Stimulated activated CD8-positive, alpha-beta memory T cell treated with anti-CD3 and anti-CD28 coated beads, Interleukin-12 subunit alpha, Interleukin-12 subunit beta, amount 100 ng/mL, for 24 hours (primary cell): ENCODE measurements at regions not wholly inside any gene's neighbourhood (a gene's known extent, or its start where the extent isn't known, plus 50 kb on each side); places are given as distances from the start of the nearest gene placed in this dataset.
A peak's percentile ranks its signal among the peaks of the same experiment; 100 is the strongest.

Experiments used
- DNase-seq: peaks from one replicate; pipeline ENCODE4 v3.0.0-alpha.2; 2020; ENCODE audit errors: extremely low read depth

- DNase-seq, result no peak
These were observed 50.5 kb upstream of the ATF3 start for GRCh38 chr1:212557739-212558692.

GRCh38 chr1:212558693-212559480 is 49.7 kb upstream of the ATF3 start:
- peak; percentile 64 for DNase-seq
